ENCODE measurements at regions not wholly inside any gene's neighbourhood (a gene's known extent, or its start where the extent isn't known, plus 50 kb on each side); places are given as distances from the start of the nearest gene placed in this dataset.

- Histone ChIP-seq H3K4me2 (ENCODE audit: insufficient read depth in 1 of 2, low read depth in 2 of 2, low read length in 2 of 2) (no peak overlapping the region), H2BK15ac (ENCODE audit: low read length) (no peak overlapping the region), H3K4me1 (replicated peaks in 1 of 4; ENCODE audit: control insufficient read depth in 3 of 4, insufficient read depth in 4 of 4, low read length in 3 of 4) (no peaks in the 10 kb centered on the region), H3K4ac (replicated peaks; ENCODE audit: insufficient read length, low read depth, low read length) (no peak overlapping the region), H2BK5ac (ENCODE audit: low read depth, low read length) (no peak overlapping the region), H2BK120ac (replicated peaks; ENCODE audit: low read depth, low read length) (no peak overlapping the region), H3K36me3 (ENCODE audit: control insufficient read depth in 2 of 4, insufficient read depth in 4 of 4, low read length in 3 of 4) (no peaks in the 10 kb centered on the region), H3K14ac (ENCODE audit: insufficient read length) (no peak overlapping the region), H3K56ac (replicated peaks; ENCODE audit: insufficient read length, low read depth, low read length) (no peak overlapping the region), H4K91ac (replicated peaks; ENCODE audit: insufficient read length, low read length) (no peak overlapping the region), H3K18ac (ENCODE audit: extremely low read depth, low read length) (no peak overlapping the region), H2BK12ac (ENCODE audit: low read depth, low read length) (no peak overlapping the region), H3K9me3 (ENCODE audit: insufficient read depth in 2 of 2, low read depth in 1 of 2, low read length in 1 of 2) (no peaks in the 10 kb centered on the region), H4K5ac (ENCODE audit: insufficient read length, low read depth, low read length) (no peak overlapping the region), H3K9ac (replicated peaks in 1 of 4; ENCODE audit: extremely low read depth in 1 of 4, low read depth in 3 of 4, low read length in 3 of 4) (no peak overlapping the region), H3K79me2 (ENCODE audit: control insufficient read depth in 1 of 2, insufficient read depth in 2 of 2, low read length in 2 of 2) (no peaks in the 10 kb centered on the region), H3K23me2 (ENCODE audit: low read depth, low read length) (no peaks in the 10 kb centered on the region; the same call in 1 of the 2 replicates), H3K23ac (ENCODE audit: insufficient read length) (no peak overlapping the region), H2AK5ac (ENCODE audit: low read depth, low read length) (no peak overlapping the region), H2AFZ (ENCODE audit: low read length) (peak overlapping the region; percentile 76; the same call in 1 of the 2 replicates), H4K8ac (ENCODE audit: extremely low read depth, insufficient read depth, low read length) (no peak overlapping the region), H4K20me1 (replicated peaks in 1 of 2; ENCODE audit: control insufficient read depth in 1 of 2, insufficient read depth in 2 of 2, low read length in 2 of 2) (no peaks in the 10 kb centered on the region), H3K27me3 (replicated peaks in 1 of 4; ENCODE audit: control insufficient read depth in 3 of 4, extremely low read depth in 1 of 4, insufficient read depth in 3 of 4, low read length in 3 of 4) (no peaks in the 10 kb centered on the region), H3K4me3 (ENCODE audit: extremely low read depth in 1 of 4, insufficient read depth in 2 of 4, low read depth in 3 of 4, low read length in 4 of 4) (no peak overlapping the region), H2BK20ac (ENCODE audit: low read length) (no peak overlapping the region), H3K27ac (ENCODE audit: low read depth, low read length) (no peak overlapping the region), H3K79me1 (ENCODE audit: low read depth, low read length) (no peaks in the 10 kb centered on the region)
- no peak for TF ChIP-seq USF2 (IDR thresholded peaks at IDR 0.05; ENCODE audit: low read length)
- TF ChIP-seq BRCA1 (IDR thresholded peaks at IDR 0.05; ENCODE audit: low read depth, low read length), result no peak
- DNase-seq (ENCODE audit: low read depth in 1 of 2, low spot score in 2 of 2), result no peak
- POLR2A ChIA-PET (ENCODE audit: partially characterized antibody), result no interaction called here
- CTCF ChIA-PET (ENCODE audit: partially characterized antibody), result interaction anchor here (1.1 to 1.5 kb wide), 2 partner anchors 91 to 130 kb away, joined by 5 read pairs; no protein-coding TSS in a partner anchor
- 94% methylated on average over 20 of the region's 22 CpGs; no CpG with 5 or more reads in 1 of the 2 experiments for WGBS, 2 experiments (ENCODE audit: extremely low coverage in 1 of 2, insufficient coverage in 1 of 2, insufficient read length in 1 of 2, insufficient replicate concordance in 2 of 2, low coverage in 1 of 2, low lambda C conversion rate in 2 of 2, missing lambda C conversion rate in 1 of 2)
- no peak for FAIRE-seq
Observed at GRCh38 chr10:43819464-43820230, 171.0 kb upstream of the ZNF32 start.

Data from H1 (cell line).